Stimulated activated CD8-positive, alpha-beta memory T cell treated with anti-CD3 and anti-CD28 coated beads, Interleukin-7, amount 100 ng/mL, for 4 hours (primary cell): ENCODE measurements at regions not wholly inside any gene's neighbourhood (a gene's known extent, or its start where the extent isn't known, plus 50 kb on each side); places are given as distances from the start of the nearest gene placed in this dataset.

ENCODE experiments used
- DNase-seq, 2 donors: peaks; one replicate each; pipeline ENCODE4 v3.0.0-alpha.2; 2020; ENCODE audit warnings: low read depth in 2 of 2

DNA sequence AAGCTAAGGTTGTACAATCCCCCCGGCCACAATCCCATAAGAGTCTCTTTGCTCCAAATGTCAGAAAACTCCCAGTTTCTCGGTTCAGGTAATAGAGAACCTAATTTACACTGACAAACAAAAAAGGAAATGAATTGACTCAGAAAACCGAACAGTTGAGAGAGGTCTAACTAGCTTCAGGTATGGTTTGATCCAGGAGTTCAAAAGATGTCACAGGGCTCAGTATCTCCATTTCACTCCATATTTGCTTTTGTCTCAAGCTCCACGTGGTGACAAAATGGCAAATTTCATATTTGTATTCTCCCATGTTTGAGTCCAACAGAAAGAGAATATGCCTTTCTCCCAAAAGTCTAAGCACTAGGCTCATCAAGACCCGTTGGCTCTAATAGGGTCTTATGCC lies 117.4 kb downstream of the AXIN2 start:
- no peak for DNase-seq

DNA sequence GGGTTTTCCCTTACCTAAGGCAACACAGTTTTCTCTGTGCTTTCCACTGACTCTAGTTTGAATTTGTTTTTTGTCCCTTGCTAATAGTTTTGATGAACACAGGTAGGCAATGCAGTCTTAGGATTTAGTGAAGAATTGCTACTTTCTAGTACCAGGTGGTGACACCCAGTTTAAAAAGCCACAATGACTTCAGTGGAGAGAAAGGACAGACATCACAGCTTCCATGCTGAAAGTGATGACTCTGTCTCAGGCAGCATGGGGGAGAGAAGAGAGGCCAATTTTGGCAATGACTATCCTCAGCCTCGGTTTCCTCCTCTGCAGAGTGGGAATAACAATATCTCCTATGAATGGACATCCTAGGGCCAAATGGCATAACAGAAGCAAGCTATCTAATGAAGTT lies 118.8 kb downstream of the AXIN2 start:
- DNase-seq, result no peak

DNA sequence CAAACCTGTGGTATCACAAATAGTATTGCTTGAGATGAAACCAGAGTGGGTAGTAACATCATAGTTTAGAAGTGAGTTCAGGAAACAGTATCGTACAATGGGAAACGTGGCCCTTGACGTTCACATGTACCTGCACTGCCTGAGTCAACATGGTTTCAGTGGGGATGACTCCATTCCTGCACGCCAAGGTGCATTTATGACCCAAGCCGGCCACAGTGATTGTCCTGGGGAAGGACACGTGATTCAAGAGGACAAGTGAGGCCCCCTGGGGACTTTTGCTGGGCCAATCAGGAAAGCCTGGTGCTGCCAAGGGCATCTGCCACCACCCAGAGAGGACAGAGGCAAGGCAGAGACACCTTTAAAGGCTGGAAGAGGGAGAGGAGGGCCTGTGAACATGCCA lies 119.2 kb downstream of the AXIN2 start:
- no peak for DNase-seq

DNA sequence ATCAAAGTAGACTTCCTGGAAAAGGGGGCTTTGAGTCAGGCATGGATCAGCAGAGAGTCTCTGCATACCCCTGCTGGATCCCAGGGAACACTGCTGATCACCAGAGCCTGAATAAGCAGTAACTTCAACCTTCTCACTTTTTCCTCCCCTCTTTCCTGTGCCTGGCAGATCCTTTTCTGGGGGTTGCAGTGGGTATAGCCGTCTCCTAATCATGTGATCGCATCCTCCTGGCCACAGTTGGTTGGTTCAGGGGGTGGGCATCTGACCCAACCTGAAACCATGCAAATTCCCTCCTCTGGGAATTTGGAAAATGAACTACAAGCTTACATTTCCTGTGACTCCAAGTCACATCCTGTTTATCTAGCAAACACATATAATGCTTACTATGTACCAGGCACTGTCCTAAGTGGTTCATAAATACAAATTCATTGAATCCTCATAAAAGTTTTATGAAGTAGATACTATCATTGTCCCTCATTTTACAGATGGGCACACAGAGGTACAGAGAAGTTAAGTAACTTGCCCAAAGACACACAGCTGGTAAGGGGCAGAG lies 120.3 kb downstream of the AXIN2 start:
- DNase-seq, result no peak

DNA sequence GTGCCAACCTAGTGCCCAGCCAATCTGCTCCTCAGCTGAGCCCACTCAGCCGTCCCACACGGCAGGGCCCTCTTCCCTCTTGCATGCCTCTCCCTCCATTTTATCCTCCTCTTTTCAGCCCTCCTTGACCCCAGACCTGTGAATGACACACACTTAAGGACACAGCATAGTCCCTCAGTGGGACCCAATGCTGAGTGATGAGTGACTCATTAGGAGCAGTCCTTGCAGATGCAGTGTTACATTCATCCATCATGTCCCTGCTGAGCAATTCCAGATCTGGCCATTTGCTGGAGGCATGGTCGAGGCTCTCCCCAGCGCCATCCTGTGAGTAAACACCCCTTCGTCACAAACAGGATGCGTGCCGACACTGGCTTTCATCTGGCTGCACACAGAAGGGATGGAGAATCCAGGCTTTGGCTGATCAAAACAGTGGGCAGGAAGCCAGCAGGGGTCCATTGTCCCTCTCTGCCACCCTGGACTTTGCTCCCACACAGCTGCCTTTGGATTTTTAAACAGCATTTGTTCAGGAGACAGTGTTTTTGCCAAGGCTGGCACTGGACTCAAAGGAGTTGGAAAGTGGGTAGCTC lies 122.6 kb downstream of the AXIN2 start:
- no peak for DNase-seq

DNA sequence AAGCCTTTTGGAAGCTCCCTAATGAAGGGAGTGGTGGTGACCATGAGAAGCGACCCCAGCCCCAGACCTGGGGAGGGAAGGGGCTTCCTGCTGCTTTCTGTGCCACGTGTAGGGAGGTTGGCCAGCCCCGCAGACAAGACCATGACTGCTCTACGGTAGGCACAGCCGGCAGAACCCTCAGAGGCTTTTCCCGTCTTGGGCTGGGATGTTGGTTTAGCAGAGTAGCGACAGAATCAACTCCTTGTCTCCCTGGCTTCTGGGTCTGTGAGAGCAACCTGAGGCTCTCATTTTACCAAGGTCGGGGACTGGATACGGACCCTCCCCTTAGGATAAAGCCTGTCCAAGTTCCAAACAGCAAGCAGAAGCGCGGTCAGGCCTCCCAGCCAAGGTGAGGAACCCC lies 123.3 kb downstream of the AXIN2 start:
- DNase-seq, result no peak

DNA sequence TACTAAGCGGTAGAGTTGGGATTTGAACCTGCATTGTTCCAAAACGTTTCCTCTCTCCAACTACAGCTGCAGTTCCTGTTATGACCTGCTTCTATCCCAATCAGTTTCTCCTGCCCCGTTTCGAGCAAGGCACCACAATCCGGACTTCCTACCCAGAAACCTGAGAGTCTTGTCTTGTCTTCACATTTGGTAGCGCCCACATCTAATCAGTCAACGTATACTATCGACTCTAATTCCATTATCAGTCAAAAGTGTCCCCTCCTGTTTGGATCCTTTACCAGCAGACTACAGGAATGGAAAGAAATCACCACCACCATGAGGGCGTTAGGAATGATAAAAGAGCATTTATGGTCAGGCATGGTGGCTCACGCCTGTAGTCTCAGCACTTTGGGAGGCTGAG lies 124.6 kb downstream of the AXIN2 start:
- DNase-seq, result no peak

DNA sequence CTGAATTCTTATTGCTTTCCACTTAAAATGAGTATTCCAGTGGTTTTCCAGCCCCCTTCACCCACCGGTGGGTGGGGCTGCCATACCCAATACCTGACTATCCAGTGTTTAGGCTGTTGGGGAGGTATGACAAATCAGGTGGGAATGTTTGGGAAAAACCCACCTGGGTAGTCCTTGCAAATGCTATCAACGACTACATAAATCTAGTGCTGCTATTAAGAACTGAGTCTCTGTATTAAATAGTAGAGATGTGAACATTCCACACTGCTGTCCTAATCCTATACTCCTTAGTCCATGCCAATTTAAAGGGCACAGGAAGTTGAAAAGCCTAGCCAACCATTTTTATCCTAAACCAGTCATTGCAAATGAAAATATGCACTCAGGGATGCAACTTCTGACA lies 126.6 kb downstream of the AXIN2 start:
- DNase-seq, result no peak

DNA sequence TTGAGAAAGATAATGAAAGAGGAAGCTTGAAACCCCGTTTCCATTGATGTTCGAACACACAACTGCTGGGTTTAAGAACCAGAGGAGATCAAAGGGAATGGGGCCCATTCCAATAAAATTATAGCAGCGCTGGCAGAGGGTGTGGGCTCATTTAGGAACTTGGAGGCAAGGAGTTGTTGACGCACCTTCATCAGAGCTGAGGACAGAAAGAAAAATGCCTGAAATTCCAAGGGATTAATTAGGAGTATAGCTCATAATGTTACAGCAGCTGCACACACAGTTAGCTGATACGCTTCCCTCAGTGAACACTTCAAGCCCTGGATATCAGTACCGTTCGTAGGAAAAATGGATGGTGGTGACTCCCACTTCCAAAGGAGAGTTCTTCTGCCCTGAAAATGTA lies 127.2 kb downstream of the AXIN2 start:
- no peak for DNase-seq

DNA sequence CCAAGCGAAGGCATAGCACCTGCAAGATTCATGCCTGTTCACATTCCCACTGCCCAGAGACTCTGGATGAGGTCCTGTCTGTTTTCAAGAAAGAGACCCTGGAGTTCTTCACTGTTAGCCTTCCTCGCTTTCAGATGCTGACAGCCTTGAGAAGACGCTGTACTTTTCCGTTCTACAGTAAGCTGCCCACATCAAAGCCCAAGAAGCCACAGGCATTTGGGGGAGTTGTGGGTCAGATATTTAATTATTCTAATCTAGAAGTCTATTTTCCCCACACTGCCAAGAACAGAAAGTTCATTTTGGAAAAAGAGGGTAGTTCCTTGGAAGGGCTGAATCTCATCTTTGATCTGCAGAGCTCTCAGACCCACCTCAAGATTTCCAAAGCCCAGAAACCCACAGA lies 127.9 kb downstream of the AXIN2 start:
- no peak for DNase-seq

DNA sequence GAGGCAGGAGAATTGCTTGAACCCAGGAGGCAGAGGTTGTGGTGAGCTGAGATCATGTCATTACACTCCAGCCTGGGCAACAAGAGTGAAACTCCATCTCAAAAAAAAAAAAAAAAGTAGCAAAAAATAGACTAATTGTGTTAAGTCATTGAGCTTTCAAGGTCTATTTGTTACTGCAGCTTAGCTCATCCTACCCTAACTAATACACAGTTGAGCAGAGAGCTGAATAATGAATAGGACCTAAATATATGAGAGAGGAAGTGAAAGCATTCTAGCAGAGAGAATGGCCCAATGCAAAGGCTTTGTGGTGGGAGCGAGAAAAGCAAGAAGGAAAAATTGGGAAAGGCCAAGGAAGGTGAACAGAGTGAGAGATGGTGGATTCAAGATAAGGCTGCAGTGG lies 128.3 kb downstream of the AXIN2 start:
- no peak for DNase-seq

DNA sequence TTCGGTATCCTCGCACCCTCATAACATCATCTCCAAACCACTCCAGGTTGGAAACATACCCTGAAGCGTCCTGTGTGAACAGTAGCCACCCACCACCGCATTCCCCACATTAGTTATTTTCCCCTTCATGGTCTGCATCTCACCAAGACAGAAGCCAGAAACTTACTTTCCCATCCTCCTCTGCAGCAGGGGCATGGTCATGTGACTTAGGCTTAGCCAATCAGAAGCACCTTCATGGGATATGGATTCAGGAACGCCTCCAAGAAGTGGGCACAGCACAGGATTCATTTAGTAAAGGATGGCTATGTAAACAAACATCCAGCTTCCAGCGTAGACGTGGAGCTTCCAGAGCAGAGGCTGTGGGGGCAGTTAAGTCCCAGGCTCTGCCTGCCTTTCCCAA lies 130.3 kb downstream of the AXIN2 start:
- DNase-seq, result no peak

DNA sequence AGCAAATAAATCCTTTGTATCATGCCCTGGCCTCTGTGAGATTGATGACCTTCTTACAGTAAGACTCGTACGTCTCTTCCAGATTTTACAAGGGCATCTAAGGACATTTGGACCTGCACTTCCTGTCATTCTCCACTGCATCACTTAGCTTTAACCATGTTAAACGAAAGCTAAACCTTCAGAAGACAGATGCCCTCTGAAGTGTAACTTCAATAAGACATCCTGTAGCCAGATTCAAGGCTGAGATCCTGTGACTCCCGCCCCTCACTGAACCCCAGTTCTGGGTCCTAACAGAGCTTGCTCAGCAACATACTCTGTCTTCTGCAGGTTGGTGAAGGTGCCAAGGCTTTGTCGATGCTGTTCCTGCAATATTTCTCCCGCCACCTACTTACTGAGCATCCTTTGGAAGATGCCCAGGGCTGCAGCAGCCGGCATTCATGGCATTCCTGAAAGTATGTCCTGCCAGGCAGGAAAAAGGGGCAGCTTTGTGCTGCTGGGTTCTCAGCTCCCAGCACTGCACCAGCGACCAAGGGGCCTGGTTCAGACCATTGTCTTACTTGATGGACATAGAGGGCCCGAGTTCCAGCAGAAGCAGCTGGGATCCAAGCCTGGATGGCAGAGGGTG lies 131.1 kb downstream of the AXIN2 start:
- DNase-seq, result no peak

DNA sequence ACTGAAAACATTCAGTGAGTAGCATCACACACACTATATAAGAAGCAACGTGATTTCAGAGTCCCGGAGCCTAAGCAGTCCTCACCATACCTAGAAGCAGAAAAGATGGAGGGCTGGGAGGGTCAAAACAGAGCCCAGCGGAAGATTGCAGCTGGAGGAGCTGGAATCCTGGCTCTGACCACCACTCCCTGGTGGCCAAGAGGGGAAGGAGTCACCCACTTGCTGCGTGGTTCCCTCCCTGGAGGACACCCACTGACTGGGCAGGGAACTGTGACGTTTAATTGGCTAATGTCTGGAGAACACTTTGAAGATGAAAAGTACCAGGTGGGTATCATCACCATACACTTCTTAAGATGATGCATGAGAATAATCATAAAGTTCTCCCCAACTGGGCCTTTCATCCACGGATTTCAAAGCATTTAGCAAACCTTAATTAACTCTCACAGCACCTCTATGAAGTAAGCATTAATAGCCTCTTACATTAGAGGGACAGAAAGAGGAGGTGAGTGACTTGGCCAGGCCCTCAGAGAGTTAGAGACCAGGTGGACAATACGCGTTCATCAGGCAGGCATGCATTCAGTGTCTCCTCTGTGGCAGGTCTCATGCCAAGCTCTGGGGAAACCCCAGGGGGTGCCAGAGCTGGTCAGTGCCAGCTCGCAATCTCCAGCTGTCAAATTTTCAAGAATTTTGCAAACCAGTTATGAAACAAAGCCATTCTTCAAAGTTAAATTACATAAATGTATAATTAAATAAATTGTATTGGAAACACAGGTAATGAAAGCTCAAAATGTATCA lies 137.9 kb downstream of the AXIN2 start:
- no peak for DNase-seq

DNA sequence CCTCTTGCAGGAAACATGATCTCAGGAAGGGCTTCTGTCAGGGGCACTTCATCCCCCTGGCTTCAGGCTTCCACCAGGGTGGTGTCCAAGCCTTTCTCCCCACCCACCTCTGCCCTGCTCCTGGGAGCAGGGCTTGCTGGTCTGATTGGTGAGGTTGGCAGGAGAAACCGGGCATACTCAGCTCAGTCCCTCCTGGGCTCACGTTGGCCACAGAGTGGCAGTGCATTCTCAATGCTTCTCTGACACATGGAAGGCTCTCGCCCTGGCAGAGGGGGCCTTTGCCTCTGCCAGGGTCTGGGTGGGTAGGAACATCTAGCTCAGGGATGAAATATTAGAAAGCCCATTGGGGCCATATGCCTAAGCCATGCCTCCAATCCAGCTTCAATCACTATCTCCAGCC lies 142.8 kb downstream of the AXIN2 start:
- no peak for DNase-seq

DNA sequence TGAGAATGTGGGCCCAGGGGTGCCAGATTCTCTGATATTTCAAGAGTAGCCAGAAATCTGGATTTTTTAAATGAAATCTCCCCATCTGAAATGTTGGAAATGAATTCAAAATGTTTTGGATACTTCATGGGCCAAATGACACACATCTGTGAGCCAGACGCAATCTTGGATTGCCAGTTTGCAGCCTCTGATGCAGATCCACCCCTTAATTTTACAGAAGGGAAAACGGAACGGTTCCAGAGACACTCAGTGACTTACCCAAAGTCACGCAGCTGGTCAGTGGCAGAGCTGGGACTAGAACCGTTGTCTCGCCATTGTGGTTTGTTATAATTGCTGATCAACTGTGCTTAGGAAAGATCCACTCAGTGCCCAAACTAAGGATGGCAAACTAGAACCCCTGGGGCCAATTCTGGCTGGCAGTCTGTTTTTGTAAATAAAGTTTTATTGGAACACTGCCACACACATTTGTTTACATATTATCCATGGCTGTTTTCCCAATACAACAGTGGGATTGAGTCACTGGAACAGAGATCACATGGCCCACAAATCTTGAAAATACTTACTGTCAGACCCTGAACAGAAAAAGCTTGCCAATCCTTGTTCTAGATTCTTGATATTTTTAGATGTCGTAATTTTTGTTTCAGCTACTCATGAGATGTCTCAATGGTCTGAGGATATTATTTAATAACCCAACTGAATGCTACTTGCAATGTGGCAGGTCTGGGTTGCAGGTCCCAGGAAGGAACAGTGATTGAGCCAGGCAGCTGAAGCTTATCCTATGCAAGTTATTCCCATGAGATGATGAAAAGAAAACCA lies 143.8 kb downstream of the AXIN2 start:
- DNase-seq, result no peak

DNA sequence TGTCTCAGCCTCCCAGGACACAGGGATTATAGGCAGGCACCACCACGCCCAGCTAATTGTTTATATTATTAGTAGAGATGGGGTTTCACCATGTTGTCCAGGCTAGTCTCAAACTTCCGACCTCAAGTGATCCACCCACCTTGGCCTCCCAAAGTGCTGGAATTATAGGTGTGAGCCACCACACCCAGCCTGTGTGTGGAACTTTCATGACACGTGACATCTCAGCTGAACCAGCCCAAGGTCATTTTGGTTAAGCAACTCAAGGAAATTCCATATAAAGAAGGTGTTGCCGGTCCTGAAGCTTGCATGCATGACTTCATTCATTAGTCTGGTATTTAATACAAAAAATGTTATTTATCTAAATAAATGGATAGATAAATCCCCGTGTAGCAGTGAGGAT lies 145.5 kb downstream of the AXIN2 start:
- DNase-seq, result no peak

DNA sequence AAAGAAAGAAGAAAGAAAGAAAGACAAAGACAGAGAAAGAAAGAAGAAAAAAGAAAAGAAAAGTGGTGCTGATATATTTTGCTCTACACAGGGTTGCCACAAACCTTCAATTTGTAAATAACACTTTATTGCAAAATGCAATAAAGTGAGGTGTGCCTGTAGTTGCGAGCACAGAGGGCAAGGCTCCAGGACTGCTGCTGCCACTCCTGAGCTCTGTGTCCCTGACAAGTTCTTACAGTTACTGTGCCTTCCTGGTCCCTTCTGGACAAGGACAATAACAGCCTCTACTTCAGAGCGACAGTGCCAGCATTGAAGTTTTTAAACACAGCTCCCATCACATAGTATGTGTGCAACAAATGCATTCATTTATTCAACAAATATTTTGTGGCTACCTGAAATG lies 148.1 kb downstream of the AXIN2 start:
- DNase-seq, result no peak

DNA sequence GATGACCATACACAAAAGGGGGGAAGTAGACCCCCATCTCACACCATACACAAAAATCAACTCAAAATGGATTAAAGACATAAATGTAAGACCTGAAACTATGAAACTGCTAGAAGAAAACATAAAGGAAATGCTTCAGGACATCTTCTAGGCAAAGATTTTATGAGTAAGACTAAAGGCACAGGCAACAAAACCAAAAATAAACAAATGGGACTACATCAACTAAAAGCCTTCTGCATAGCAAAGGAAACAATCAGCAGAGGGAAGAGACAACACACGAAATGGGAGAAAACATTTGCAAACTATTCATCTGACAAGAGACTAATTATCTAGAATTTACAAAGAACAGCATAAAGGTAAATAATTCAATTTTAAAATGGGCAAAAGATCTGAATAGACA lies 152.1 kb downstream of the AXIN2 start:
- no peak for DNase-seq

DNA sequence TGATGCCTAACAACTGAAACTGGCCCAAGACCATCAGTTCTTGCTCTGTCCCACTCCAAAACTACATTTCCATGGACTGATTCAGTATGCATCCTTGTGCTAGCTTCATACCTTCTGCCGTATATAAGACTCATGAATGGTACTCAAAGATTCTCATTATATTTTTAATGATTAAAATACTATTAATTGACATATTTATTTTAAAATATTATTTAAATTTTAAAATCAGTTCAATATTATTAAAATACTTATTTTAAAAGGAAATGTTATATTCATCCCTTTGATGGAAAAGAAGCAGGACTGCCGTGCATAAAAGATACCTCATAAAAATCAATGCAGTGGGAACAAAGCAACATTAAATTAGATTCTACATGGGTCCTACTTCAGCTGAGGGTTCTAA lies 153.4 kb downstream of the AXIN2 start:
- DNase-seq, result no peak

DNA sequence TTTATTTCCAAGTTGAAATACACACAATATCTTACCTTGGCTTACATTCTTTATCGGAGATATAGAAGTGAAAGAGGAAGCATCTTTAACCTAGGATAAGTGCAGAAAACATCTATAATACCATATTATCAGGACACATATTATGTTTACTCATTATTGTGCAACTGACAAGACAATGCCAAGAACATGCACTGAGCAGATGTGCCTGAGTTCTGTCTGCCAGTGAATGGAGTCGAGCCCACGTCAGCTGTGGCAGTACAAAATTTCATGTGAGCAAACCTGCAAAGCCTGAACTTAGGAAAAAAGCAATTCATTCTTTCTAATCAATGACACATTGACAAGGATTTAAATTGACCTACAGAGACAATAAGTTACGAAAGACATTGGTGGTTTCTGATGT lies 154.4 kb downstream of the AXIN2 start:
- no peak for DNase-seq

DNA sequence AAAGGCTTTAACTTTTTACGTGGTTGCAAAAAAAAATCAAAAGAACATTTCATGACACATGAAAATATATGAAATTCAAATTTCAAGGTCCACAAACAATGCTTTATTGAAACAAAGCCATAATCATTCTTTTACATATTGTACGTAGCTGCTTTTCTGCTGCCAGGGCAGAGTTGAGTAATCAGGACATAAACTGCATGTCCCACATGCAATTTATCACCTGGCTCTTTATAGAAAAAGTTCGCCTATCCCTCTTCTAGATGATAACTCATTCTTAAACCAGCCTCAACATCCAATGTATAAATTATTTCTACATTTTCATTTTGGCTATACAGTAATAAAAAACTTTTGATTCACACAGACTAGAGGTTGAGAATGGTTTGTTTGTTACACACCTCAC lies 154.9 kb downstream of the AXIN2 start:
- DNase-seq, result no peak
